Vagina (tissue), 2 donors: ENCODE measurements at regions not wholly inside any gene's neighbourhood (a gene's known extent, or its start where the extent isn't known, plus 50 kb on each side); places are given as distances from the start of the nearest gene placed in this dataset.

Source experiments
- CTCF ChIP-seq, 3 experiments: fragments of 450-650 bp in 2 of 3; fragments of 200-600 bp in 1 of 3; sonication (generic) in 1 of 3; IDR thresholded peaks; one replicate each; pipeline ENCODE4 v1.5.1; 2017 to 2019; ENCODE audit warnings: antibody characterized with exemption in 3 of 3, mild to moderate bottlenecking in 2 of 3, moderate library complexity in 2 of 3
- POLR2A ChIP-seq, 2 donors: fragments of 450-650 bp; IDR thresholded peaks; one replicate each; pipeline ENCODE4 v1.6.1; 2017; ENCODE audit warnings: antibody characterized with exemption in 2 of 2, mild to moderate bottlenecking in 2 of 2, moderate library complexity in 2 of 2

- TF ChIP-seq POLR2A (IDR thresholded peaks at IDR 0.05), result no peak
- TF ChIP-seq CTCF (IDR thresholded peaks at IDR 0.05), result no peak
Observed at GRCh38 chr5:20213803-20214202, 225.8 kb upstream of the CDH18 start.
